ENCODE measurements at regions not wholly inside any gene's neighbourhood (a gene's known extent, or its start where the extent isn't known, plus 50 kb on each side); places are given as distances from the start of the nearest gene placed in this dataset.

DNA sequence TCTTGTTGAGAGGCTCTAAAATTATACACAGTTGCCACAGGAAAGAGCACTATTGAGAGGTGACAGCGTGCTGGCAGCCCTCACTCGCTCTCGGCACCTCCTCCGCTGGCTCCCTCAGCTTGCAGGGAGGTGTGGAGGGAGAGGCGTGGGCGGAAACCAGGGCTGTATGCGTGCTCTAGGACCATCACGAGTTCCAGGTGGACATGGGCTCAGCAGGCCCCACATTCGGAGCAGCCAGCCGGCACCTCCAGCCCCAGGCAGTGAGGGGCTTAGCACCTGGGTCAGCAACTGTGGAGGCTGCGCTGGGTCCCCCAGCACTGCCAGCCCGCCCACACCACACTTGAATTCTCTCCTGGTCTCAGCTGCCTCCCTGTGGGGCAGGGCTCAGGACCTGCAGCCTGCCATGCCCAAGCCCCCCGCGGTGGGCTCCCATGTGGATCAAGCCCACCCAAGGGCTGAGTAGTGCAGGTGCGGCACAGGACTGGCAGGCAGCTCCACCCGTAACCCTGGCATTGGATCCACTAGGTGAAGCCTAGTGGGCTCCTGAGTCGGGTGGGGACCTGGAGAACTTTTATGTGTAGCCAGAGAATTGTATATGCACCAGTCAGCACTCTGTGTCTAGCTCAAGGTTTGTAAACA lies 460.6 kb upstream of the ALCAM start:
- Histone ChIP-seq H3K9me2 (replicated peaks; ENCODE audit: insufficient read depth, low read length) (no peaks in the 10 kb centered on the region), H3K27ac (ENCODE audit: low read length) (no peak overlapping the region), H3K4me3 (ENCODE audit: low read length) (no peak overlapping the region), H3K4me2 (ENCODE audit: low read depth, low read length) (no peak overlapping the region), H3K9ac (ENCODE audit: low read length) (no peak overlapping the region), H2AFZ (ENCODE audit: low read length) (no peak overlapping the region), H3K27me3 (replicated peaks; ENCODE audit: insufficient read depth, low read length) (no peaks in the 10 kb centered on the region), H4K20me1 (ENCODE audit: insufficient read depth, low read length) (no peaks in the 10 kb centered on the region), H3K36me3 (replicated peaks; ENCODE audit: insufficient read depth, low read length) (no peaks in the 10 kb centered on the region), H3F3A (ENCODE audit: insufficient read depth, low read length) (no peaks in the 10 kb centered on the region), H3K79me2 (ENCODE audit: low read length) (no peaks in the 10 kb centered on the region), H3K4me1 (ENCODE audit: low read length) (no peaks in the 10 kb centered on the region), H3K9me3 (replicated peaks; ENCODE audit: insufficient read depth, low read length) (no peaks in the 10 kb centered on the region)
- TF ChIP-seq EZH2phosphoT487 (IDR thresholded peaks at IDR 0.05; ENCODE audit: low read length) (no peak), EZH2 (optimal IDR thresholded peaks at IDR 0.05; ENCODE audit: low read depth, low read length) (no peak)
- TF ChIP-seq, protein P1, sequence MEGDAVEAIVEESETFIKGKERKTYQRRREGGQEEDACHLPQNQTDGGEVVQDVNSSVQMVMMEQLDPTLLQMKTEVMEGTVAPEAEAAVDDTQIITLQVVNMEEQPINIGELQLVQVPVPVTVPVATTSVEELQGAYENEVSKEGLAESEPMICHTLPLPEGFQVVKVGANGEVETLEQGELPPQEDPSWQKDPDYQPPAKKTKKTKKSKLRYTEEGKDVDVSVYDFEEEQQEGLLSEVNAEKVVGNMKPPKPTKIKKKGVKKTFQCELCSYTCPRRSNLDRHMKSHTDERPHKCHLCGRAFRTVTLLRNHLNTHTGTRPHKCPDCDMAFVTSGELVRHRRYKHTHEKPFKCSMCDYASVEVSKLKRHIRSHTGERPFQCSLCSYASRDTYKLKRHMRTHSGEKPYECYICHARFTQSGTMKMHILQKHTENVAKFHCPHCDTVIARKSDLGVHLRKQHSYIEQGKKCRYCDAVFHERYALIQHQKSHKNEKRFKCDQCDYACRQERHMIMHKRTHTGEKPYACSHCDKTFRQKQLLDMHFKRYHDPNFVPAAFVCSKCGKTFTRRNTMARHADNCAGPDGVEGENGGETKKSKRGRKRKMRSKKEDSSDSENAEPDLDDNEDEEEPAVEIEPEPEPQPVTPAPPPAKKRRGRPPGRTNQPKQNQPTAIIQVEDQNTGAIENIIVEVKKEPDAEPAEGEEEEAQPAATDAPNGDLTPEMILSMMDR (IDR thresholded peaks at IDR 0.05; ENCODE audit: low read length): no peak
- DNase-seq: no peak

DNA sequence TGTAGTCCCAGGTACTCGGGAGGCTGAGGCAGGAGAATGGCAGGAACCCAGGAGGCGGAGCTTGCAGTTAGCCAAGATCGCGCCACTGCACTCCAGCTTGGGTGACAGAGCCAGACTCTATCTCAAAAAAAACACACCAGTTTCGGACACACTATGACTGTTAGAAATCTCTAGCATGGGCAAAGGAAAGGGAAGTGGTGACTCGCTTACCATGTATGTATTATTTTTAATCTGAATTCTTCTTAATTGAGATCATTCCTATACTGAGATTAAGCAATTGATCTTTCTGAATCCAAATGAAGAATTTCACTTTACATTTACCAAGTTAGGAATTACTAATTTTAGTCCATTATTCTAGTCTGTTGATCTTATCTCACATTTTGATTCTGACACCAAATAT lies 459.2 kb upstream of the ALCAM start:
- no peak for DNase-seq

DNA sequence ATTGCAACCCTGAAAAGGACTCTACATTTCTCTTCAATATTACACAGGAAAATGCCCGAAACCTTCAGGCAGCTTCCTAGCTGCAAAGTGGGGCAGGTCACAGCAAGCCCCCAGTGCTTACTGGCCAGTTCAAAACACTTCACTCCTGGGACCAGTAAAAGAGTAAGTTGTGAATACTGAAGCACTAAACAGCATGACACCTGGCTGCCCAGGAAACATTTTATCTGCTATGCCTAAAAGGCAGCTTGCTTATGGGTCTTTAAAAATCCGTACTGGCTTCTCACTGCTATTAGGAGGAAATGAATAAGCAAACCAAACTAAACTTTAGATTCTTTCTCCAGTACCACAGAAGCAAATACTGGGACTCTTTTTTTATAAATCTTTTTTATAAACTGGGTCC lies 457.9 kb upstream of the ALCAM start:
- TF ChIP-seq EZH2phosphoT487 (IDR thresholded peaks at IDR 0.05; ENCODE audit: low read length) (no peak), EZH2 (optimal IDR thresholded peaks at IDR 0.05; ENCODE audit: low read depth, low read length) (no peak)
- TF ChIP-seq, protein P1 (IDR thresholded peaks at IDR 0.05; ENCODE audit: low read length): no peak
- DNase-seq: no peak

More for the DNA sequence above, 459.2 kb upstream of the ALCAM start:
- Histone ChIP-seq H2AFZ (ENCODE audit: low read length) (no peak overlapping the region), H3K9me2 (replicated peaks; ENCODE audit: insufficient read depth, low read length) (no peaks in the 10 kb centered on the region), H3K9ac (ENCODE audit: low read length) (no peak overlapping the region), H3K36me3 (replicated peaks; ENCODE audit: insufficient read depth, low read length) (no peaks in the 10 kb centered on the region), H3K27me3 (replicated peaks; ENCODE audit: insufficient read depth, low read length) (no peaks in the 10 kb centered on the region), H3F3A (ENCODE audit: insufficient read depth, low read length) (no peaks in the 10 kb centered on the region), H3K4me1 (ENCODE audit: low read length) (no peaks in the 10 kb centered on the region), H4K20me1 (ENCODE audit: insufficient read depth, low read length) (no peaks in the 10 kb centered on the region), H3K9me3 (replicated peaks; ENCODE audit: insufficient read depth, low read length) (no peaks in the 10 kb centered on the region), H3K27ac (ENCODE audit: low read length) (no peak overlapping the region), H3K4me2 (ENCODE audit: low read depth, low read length) (no peak overlapping the region), H3K4me3 (ENCODE audit: low read length) (no peak overlapping the region), H3K79me2 (ENCODE audit: low read length) (no peaks in the 10 kb centered on the region)
- TF ChIP-seq, protein P1 (IDR thresholded peaks at IDR 0.05; ENCODE audit: low read length): no peak
- no peak for TF ChIP-seq EZH2 (optimal IDR thresholded peaks at IDR 0.05; ENCODE audit: low read depth, low read length)
- no peak for TF ChIP-seq EZH2phosphoT487 (IDR thresholded peaks at IDR 0.05; ENCODE audit: low read length)

More for the DNA sequence above, 457.9 kb upstream of the ALCAM start:
- Histone ChIP-seq H3K9me2 (replicated peaks; ENCODE audit: insufficient read depth, low read length) (no peaks in the 10 kb centered on the region), H3K79me2 (ENCODE audit: low read length) (no peaks in the 10 kb centered on the region), H3K9me3 (replicated peaks; ENCODE audit: insufficient read depth, low read length) (no peaks in the 10 kb centered on the region), H3K4me2 (ENCODE audit: low read depth, low read length) (no peak overlapping the region), H2AFZ (ENCODE audit: low read length) (no peak overlapping the region), H3K9ac (ENCODE audit: low read length) (no peak overlapping the region), H3K27ac (ENCODE audit: low read length) (no peak overlapping the region), H3K27me3 (replicated peaks; ENCODE audit: insufficient read depth, low read length) (no peaks in the 10 kb centered on the region), H4K20me1 (ENCODE audit: insufficient read depth, low read length) (no peaks in the 10 kb centered on the region), H3F3A (ENCODE audit: insufficient read depth, low read length) (no peaks in the 10 kb centered on the region), H3K4me3 (ENCODE audit: low read length) (no peak overlapping the region), H3K4me1 (ENCODE audit: low read length) (peaks cover 7% of the 10 kb centered on the region; the same call in 1 of the 2 replicates), H3K36me3 (replicated peaks; ENCODE audit: insufficient read depth, low read length) (no peaks in the 10 kb centered on the region)

Data from MM.1S (cell line).